Mucosa of stomach (tissue), 1 donor: ENCODE measurements at regions not wholly inside any gene's neighbourhood (a gene's known extent, or its start where the extent isn't known, plus 50 kb on each side); places are given as distances from the start of the nearest gene placed in this dataset.

Experiments
- H3K27me3 ChIP-seq: one replicate; pipeline ENCODE4 v1.7.0; 2013; ENCODE audit warnings: mild to moderate bottlenecking, low read length; ENCODE audit not compliant: control insufficient read depth, insufficient read depth
- H3K36me3 ChIP-seq: one replicate; pipeline ENCODE4 v1.7.0; 2013; ENCODE audit warnings: low read length; ENCODE audit not compliant: control insufficient read depth, insufficient read depth
- H3K4me1 ChIP-seq: one replicate; pipeline ENCODE4 v1.7.0; 2013; ENCODE audit warnings: mild to moderate bottlenecking, low read length; ENCODE audit not compliant: control insufficient read depth, insufficient read depth
- H3K4me3 ChIP-seq: one replicate; pipeline ENCODE4 v1.7.0; 2013; ENCODE audit warnings: low read length
- H3K9ac ChIP-seq: one replicate; pipeline ENCODE4 v1.7.0; 2013; ENCODE audit warnings: mild to moderate bottlenecking, low read length, moderate library complexity
- H3K9me3 ChIP-seq: one replicate; pipeline ENCODE4 v1.7.0; 2013; ENCODE audit warnings: mild to moderate bottlenecking, low read length, moderate library complexity; ENCODE audit not compliant: control insufficient read depth
- donor health status: Pancreatic carcinoma.

- Histone ChIP-seq H3K36me3 (no peaks in the 10 kb centered on the region), H3K9ac (no peak overlapping the region), H3K9me3 (no peaks in the 10 kb centered on the region), H3K4me3 (no peak overlapping the region), H3K27me3 (no peaks in the 10 kb centered on the region), H3K4me1 (no peaks in the 10 kb centered on the region)
Observed at GRCh38 chr17:27072885-27073284, 221.0 kb upstream of the WSB1 start.

GRCh38 chr17:27076814-27077213 lies 217.1 kb upstream of the WSB1 start:
- no peak overlapping the region for H3K9ac ChIP-seq
- H3K4me3 ChIP-seq, result no peak overlapping the region
- H3K9me3 ChIP-seq, result no peaks in the 10 kb centered on the region
- H3K36me3 ChIP-seq, result no peaks in the 10 kb centered on the region
- no peaks in the 10 kb centered on the region for H3K27me3 ChIP-seq
- H3K4me1 ChIP-seq, result no peaks in the 10 kb centered on the region

DNA sequence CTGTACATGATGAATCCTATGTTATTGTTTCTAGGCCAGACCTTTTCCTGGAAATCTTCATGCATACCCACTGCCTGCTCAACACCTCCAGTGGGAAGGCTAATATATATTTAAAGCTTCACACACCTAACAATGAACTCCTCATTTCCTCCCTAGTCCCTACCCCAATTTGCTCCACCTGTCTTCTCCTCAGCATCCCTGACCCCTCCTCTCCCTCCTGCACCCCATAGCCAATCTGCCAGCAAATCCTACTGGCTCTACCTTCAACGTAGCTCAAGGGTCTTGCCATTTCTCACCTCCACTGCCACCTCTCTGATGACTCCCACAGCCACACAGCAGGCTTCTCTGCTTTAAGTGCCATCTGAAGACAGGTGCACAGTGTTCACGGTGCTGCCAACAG lies 215.6 kb upstream of the WSB1 start:
- Histone ChIP-seq H3K36me3 (no peaks in the 10 kb centered on the region), H3K27me3 (no peaks in the 10 kb centered on the region), H3K9me3 (no peaks in the 10 kb centered on the region), H3K9ac (no peak overlapping the region), H3K4me1 (no peaks in the 10 kb centered on the region), H3K4me3 (no peak overlapping the region)

GRCh38 chr17:27079660-27080059 lies 214.3 kb upstream of the WSB1 start:
- no peaks in the 10 kb centered on the region for H3K9me3 ChIP-seq
- H3K4me1 ChIP-seq, result no peaks in the 10 kb centered on the region
- H3K27me3 ChIP-seq, result no peaks in the 10 kb centered on the region
- H3K4me3 ChIP-seq, result no peak overlapping the region
- no peaks in the 10 kb centered on the region for H3K36me3 ChIP-seq
- H3K9ac ChIP-seq, result no peak overlapping the region

- Histone ChIP-seq H3K4me3 (no peak overlapping the region), H3K4me1 (no peaks in the 10 kb centered on the region), H3K9me3 (no peaks in the 10 kb centered on the region), H3K9ac (no peak overlapping the region), H3K27me3 (no peaks in the 10 kb centered on the region), H3K36me3 (no peaks in the 10 kb centered on the region)
Observed at GRCh38 chr17:27081002-27081638, 212.8 kb upstream of the WSB1 start.

GRCh38 chr17:27082023-27082774 lies 211.7 kb upstream of the WSB1 start:
- no peaks in the 10 kb centered on the region for H3K9me3 ChIP-seq
- H3K4me3 ChIP-seq, result no peak overlapping the region
- no peaks in the 10 kb centered on the region for H3K36me3 ChIP-seq
- no peaks in the 10 kb centered on the region for H3K27me3 ChIP-seq
- H3K9ac ChIP-seq, result no peak overlapping the region
- no peaks in the 10 kb centered on the region for H3K4me1 ChIP-seq

DNA sequence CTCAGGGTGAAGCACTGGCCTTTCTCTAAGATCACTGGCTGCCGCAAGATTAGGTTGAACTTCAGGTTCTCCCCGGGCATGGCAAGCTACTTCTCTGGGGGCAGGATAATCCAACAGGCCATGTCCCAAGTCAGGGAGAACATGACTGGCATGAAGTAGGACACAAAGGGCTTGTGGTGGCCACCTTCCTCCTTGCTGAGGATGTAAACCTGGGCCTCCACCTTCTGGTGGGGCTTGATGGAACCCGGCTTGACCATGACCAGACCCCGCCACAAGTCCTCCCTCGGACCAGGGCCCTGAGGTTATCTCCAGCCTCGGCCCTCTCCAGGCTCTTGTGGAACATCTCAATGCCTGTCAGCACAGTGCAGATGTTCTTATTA lies 211.1 kb upstream of the WSB1 start:
- Histone ChIP-seq H3K27me3 (no peaks in the 10 kb centered on the region), H3K9me3 (no peaks in the 10 kb centered on the region), H3K4me1 (no peaks in the 10 kb centered on the region), H3K9ac (no peak overlapping the region), H3K36me3 (no peaks in the 10 kb centered on the region), H3K4me3 (no peak overlapping the region)

DNA sequence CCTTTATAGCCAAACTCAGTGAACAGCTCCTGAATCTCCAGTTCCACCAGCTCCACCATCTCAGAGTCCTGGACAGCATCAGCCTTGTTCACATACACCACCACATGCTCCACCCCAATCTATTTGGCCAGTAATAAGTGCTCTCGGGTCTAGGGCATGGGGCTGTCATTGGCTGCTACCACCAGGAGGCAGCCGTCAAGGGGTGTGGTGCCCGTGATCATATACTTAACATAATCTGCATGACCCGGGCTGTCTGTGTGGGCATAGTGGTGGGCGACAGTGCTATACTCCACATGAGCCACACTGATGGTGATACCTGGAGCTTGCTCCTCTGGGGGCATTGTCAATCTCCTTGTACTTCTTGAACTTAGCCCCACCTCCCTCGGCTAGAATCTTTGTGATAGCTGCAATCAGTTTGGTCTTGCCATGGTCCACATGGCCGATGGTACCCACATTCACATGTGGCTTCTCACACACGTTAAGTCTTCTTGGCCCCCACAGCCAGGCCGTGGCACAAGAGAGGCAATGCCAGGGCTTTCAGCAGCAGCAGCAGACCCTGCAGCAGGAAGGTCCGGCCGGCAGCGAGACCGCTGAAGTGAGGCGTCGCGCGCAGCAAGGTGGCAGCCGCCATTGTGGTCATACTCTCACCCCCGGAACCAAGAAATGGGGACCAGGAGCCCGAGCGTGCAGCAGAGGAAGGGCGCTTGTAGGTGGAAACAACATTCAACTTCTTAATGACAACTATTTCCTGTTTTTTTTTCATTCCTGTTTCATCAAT lies 210.3 kb upstream of the WSB1 start:
- Histone ChIP-seq H3K9ac (no peak overlapping the region), H3K27me3 (no peaks in the 10 kb centered on the region), H3K4me1 (no peaks in the 10 kb centered on the region), H3K36me3 (no peaks in the 10 kb centered on the region), H3K4me3 (no peak overlapping the region), H3K9me3 (no peaks in the 10 kb centered on the region)

GRCh38 chr17:27085517-27085916 lies 208.4 kb upstream of the WSB1 start:
- Histone ChIP-seq H3K9ac (no peak overlapping the region), H3K4me3 (no peak overlapping the region), H3K36me3 (no peaks in the 10 kb centered on the region), H3K27me3 (no peaks in the 10 kb centered on the region), H3K9me3 (no peaks in the 10 kb centered on the region), H3K4me1 (no peaks in the 10 kb centered on the region)

DNA sequence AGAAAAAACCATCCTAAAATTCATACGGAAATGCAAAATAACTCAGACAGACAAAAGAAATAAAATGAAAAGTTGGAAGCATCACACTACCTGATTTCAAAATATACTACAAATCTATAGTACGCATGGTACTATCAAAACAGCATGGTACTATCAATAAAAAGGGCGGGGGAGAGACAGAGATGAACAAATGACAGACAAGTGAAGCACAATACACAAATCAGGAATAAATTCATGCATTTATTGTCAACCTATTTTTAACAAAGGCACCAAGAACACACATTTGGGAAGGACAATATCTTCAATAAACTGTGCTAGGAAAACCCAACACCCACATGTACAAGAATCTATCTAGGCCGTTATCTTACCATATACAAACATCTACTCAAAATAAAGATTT lies 207.4 kb upstream of the WSB1 start:
- Histone ChIP-seq H3K4me3 (no peak overlapping the region), H3K4me1 (no peaks in the 10 kb centered on the region), H3K9ac (no peak overlapping the region), H3K9me3 (no peaks in the 10 kb centered on the region), H3K27me3 (no peaks in the 10 kb centered on the region), H3K36me3 (no peaks in the 10 kb centered on the region)

DNA sequence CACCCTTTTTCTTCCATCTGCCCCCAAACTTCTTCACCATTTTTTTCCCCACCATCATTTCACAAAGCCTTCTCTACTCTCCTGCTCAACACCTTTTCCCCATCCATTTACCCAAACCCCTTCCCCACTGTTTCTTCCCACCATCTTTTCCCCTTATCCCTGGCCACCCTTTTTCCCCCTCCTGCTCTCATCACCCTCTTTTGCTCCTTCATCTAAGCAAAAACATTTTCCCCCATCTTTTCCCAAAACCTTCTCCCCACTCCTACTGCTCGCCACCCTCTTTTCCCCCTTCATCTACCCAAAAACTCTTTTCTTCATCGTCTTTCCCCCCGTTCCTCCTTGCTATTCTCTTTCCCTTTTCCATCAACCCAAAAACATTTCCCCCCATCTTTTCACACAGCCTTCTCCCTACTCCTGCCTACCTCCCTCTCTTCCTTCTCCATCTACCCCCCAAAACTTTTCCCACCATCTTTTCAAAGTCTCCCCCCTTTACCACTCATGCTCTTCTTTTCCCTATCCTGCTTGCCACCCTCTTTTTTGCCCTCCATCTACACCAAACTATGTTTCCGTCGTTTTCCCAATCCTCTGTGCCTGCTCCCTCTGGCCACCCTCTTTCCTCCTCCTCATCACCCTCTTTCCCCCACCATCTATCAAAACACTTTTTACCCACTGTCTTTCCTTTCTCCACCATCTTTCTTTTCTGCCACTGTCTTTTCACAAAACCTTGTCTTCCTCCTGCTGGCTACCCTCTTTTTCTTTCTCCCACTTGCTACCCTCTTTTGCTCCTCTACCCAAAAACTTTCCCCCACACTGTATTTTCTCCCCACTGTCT lies 205.8 kb upstream of the WSB1 start:
- no peaks in the 10 kb centered on the region for H3K4me1 ChIP-seq
- no peak overlapping the region for H3K4me3 ChIP-seq
- no peak overlapping the region for H3K9ac ChIP-seq
- no peaks in the 10 kb centered on the region for H3K36me3 ChIP-seq
- H3K9me3 ChIP-seq, result no peaks in the 10 kb centered on the region
- H3K27me3 ChIP-seq, result no peaks in the 10 kb centered on the region

GRCh38 chr17:27088767-27089078 lies 205.2 kb upstream of the WSB1 start:
- H3K36me3 ChIP-seq, result no peaks in the 10 kb centered on the region
- H3K27me3 ChIP-seq, result no peaks in the 10 kb centered on the region
- no peaks in the 10 kb centered on the region for H3K4me1 ChIP-seq
- H3K4me3 ChIP-seq, result no peak overlapping the region
- no peaks in the 10 kb centered on the region for H3K9me3 ChIP-seq
- H3K9ac ChIP-seq, result no peak overlapping the region
